GM12878 (cell line): ENCODE measurements at regions not wholly inside any gene's neighbourhood (a gene's known extent, or its start where the extent isn't known, plus 50 kb on each side); places are given as distances from the start of the nearest gene placed in this dataset.

ENCODE experiments used
- ATAC-seq: fragments of 200-7000 bp; cut with Tn5 transposase; 3 replicates; pipeline ENCODE4 v1.9.1; 2020; ENCODE audit warnings: mild to moderate bottlenecking, moderate library complexity
- BruUV-seq: library from RNA; stranded (reverse); fragments of 400-500 nt; replicated peaks from 2 replicates; lab custom pipeline; 2021; lab: Mats Ljungman, UMichigan
- CTCF ChIA-PET: fragments of 300-600 bp; sonication (Branson Sonifier 250); formaldehyde crosslinking; extraction: SDS; loops from one replicate; lab custom pipeline; 2021; ENCODE audit warnings: inconsistent platforms; lab: Yijun Ruan, JAX
- POLR2A ChIA-PET: fragments of 350-600 bp; formaldehyde crosslinking; extraction: SDS; loops from one replicate; lab custom pipeline; 2021; ENCODE audit warnings: inconsistent platforms; lab: Charles Lee
- RAD21 ChIA-PET: fragments of 300-600 bp; sonication (Branson Sonifier 250); formaldehyde crosslinking; loops from one replicate; lab custom pipeline; 2023; ENCODE audit warnings: antibody characterized with exemption; ENCODE audit not compliant: unreplicated experiment; lab: Charles Lee
- SMC1A ChIA-PET: fragments of 300-600 bp; sonication (Branson Sonifier 250); formaldehyde crosslinking; loops from one replicate; lab custom pipeline; 2023; ENCODE audit not compliant: unreplicated experiment, uncharacterized antibody; lab: Charles Lee
- DNase-seq: peaks from one replicate; pipeline ENCODE4 v3.0.0-alpha.2; 2011; ENCODE audit warnings: low read depth, low spot score
- FAIRE-seq: peaks from 3 replicates; lab custom pipeline; 2011; peaks lifted over from hg19 to GRCh38; lab: Jason Lieb, UNC
- H2AFZ ChIP-seq: 2 replicates; pipeline ENCODE4 v1.6.0; 2011; ENCODE audit warnings: low read depth, low read length, control low read depth; ENCODE audit not compliant: control insufficient read depth
- H3K27ac ChIP-seq: 2 replicates; pipeline ENCODE4 v1.5.1; 2011; ENCODE audit warnings: control low read depth; ENCODE audit not compliant: control insufficient read depth, insufficient read depth
- H3K27me3 ChIP-seq, 2 experiments: replicated peaks in 1 of 2; 2 replicates each; pipeline versions ENCODE4 v1.6.0 to v1.6.1; 2011; ENCODE audit warnings: low read length in 1 of 2; ENCODE audit not compliant: control insufficient read depth in 2 of 2, insufficient read depth in 2 of 2
- H3K36me3 ChIP-seq, 2 experiments: 2 replicates each; pipeline ENCODE4 v1.5.1; 2011; ENCODE audit warnings: low read length in 1 of 2; ENCODE audit not compliant: control insufficient read depth in 2 of 2, insufficient read depth in 2 of 2
- H3K4me1 ChIP-seq: 2 replicates; pipeline ENCODE4 v1.6.1; 2011; ENCODE audit warnings: mild to moderate bottlenecking, low read length, moderate library complexity, mixed read lengths; ENCODE audit not compliant: control insufficient read depth, insufficient read depth
- H3K4me2 ChIP-seq: 2 replicates; pipeline ENCODE4 v1.6.0; 2011; ENCODE audit warnings: control low read depth; ENCODE audit not compliant: control insufficient read depth, insufficient read depth
- H3K4me3 ChIP-seq: fragments of 200-600 bp; sonication (generic); 2 replicates; pipeline ENCODE4 v1.5.1; 2016
- H3K79me2 ChIP-seq: 2 replicates; pipeline ENCODE4 v1.6.0; 2011; ENCODE audit warnings: low read length; ENCODE audit not compliant: control insufficient read depth, insufficient read depth
- H3K9ac ChIP-seq: 2 replicates; pipeline ENCODE4 v1.8.0; 2011; ENCODE audit warnings: low read length, control low read depth, mixed read lengths; ENCODE audit not compliant: control insufficient read depth, insufficient read depth
- H3K9me3 ChIP-seq: replicated peaks from 3 replicates; pipeline ENCODE4 v1.5.1; 2011; ENCODE audit warnings: mild to moderate bottlenecking, low read length; ENCODE audit not compliant: control insufficient read depth, insufficient read depth
- H4K20me1 ChIP-seq: 2 replicates; pipeline ENCODE4 v1.6.0; 2011; ENCODE audit not compliant: control insufficient read depth, insufficient read depth
- E2F4 ChIP-seq: IDR thresholded peaks from 2 replicates; pipeline ENCODE4 v1.6.1; 2012; ENCODE audit warnings: low read depth, low read length, improper control_type of control experiment
- EP300 ChIP-seq, 2 experiments: fragments of 150-350 bp in 1 of 2; IDR thresholded peaks; 2 replicates each; pipeline ENCODE4 v1.6.1; 2011 to 2012; ENCODE audit warnings: low read depth in 2 of 2, low read length in 2 of 2, borderline replicate concordance in 1 of 2, improper control_type of control experiment in 1 of 2, inconsistent platforms in 1 of 2; ENCODE audit not compliant: control insufficient read depth in 1 of 2
- JUND ChIP-seq: IDR thresholded peaks from 2 replicates; pipeline ENCODE4 v1.6.1; 2012; ENCODE audit warnings: low read depth, mild to moderate bottlenecking, low read length, improper control_type of control experiment, moderate library complexity
- MAX ChIP-seq: IDR thresholded peaks from 2 replicates; pipeline ENCODE4 v1.6.1; 2012; ENCODE audit warnings: low read depth, low read length, improper control_type of control experiment
- MXI1 ChIP-seq: fragments of 150-350 bp; IDR thresholded peaks from 2 replicates; pipeline ENCODE4 v1.6.1; 2011; ENCODE audit warnings: low read depth, mild to moderate bottlenecking, inconsistent platforms, low read length, improper control_type of control experiment
- PML ChIP-seq: IDR thresholded peaks from 2 replicates; pipeline ENCODE4 v1.6.1; 2012; ENCODE audit warnings: low read length, inconsistent platforms
- POLR2A ChIP-seq: IDR thresholded peaks from 2 replicates; pipeline ENCODE4 v1.6.1; 2011; ENCODE audit warnings: low read depth, mild to moderate bottlenecking, low read length
- RUNX3 ChIP-seq: IDR thresholded peaks from 2 replicates; pipeline ENCODE4 v1.6.1; 2012; ENCODE audit warnings: low read length, inconsistent platforms
- SMC3 ChIP-seq: IDR thresholded peaks from 2 replicates; pipeline ENCODE4 v1.6.1; 2011; ENCODE audit warnings: low read length, improper control_type of control experiment, borderline replicate concordance
- WRNIP1 ChIP-seq: IDR thresholded peaks from 2 replicates; pipeline ENCODE4 v1.6.1; 2011; ENCODE audit warnings: low read depth, low read length, improper control_type of control experiment, borderline replicate concordance
- YY1 ChIP-seq: IDR thresholded peaks from 2 replicates; pipeline ENCODE4 v1.6.1; 2011; ENCODE audit warnings: low read depth, mild to moderate bottlenecking, low read length
- ZNF274 ChIP-seq: IDR thresholded peaks from one replicate; pipeline ENCODE4 v1.8.0; 2011; ENCODE audit not compliant: insufficient read length, insufficient read depth
- WGBS: methylation state at CpG from one replicate; pipeline ENCODE4 v1.1.6; 2016; ENCODE audit warnings: low lambda C conversion rate; ENCODE audit not compliant: insufficient replicate concordance, insufficient coverage; ENCODE audit errors: missing lambda C conversion rate; 5-methylcytosine and 5-hydroxymethylcytosine counted together
- in situ Hi-C: fragments of 300-500 bp; cut with MboI; formaldehyde crosslinking; loops from 9 replicates; pipeline ENCODE4 v1.14.3; 2018; ENCODE audit warnings: mixed read lengths
- intact Hi-C: fragments of 100-400 bp; cut with micrococcal nuclease; formaldehyde crosslinking; loops from one replicate; pipeline ENCODE4 v1.14.2; 2022; ENCODE audit not compliant: unreplicated experiment
- TF ChIP-seq, protein P1 (sequence below): fragments of 450-650 bp; formaldehyde crosslinking; IDR thresholded peaks from 2 replicates; pipeline ENCODE4 v1.5.0; 2022; ENCODE audit warnings: mild to moderate bottlenecking, missing genetic modification characterization
- TF ChIP-seq, protein P2 (sequence below): fragments of 450-650 bp; IDR thresholded peaks from 2 replicates; pipeline ENCODE4 v1.6.1; 2016; ENCODE audit warnings: mild to moderate bottlenecking
- TF ChIP-seq, protein P3 (sequence below): fragments of 150-350 bp; IDR thresholded peaks from 2 replicates; pipeline ENCODE4 v1.6.1; 2014; ENCODE audit warnings: mild to moderate bottlenecking, low read depth, low read length

DNA sequence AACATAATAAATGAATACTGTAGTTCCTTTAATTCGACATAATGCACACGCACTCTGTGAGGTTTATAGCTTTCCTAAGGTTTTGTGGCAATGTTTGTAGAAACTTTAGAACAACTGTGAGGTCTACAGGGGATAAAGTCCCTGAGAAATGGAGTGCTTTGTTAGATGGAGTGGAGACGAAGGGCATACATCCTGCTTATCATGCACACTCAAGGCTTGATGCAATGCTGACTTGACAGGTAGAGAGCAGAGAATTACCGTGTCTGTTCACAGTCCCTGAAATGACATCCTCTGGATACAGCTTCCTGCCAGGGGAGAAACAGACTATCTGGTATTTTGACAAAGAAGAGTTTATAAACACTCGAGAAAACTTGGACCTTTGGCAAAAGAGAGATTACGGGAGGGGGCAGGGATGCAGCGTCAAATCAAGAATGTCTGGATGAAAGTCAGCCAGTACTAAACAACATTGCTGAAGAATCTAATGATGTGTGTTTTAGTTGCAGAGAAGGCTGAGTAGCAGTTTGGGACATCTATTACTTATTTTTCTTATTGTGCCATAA lies 766.9 kb upstream of the ZEB2 start:
- Histone ChIP-seq H3K4me3 (no peak overlapping the region), H4K20me1 (no peaks in the 10 kb centered on the region), H3K4me1 (no peaks in the 10 kb centered on the region), H3K27ac (no peak overlapping the region), H3K79me2 (no peaks in the 10 kb centered on the region), H3K9me3 (no peaks in the 10 kb centered on the region), H2AFZ (no peak overlapping the region), H3K9ac (no peak overlapping the region), H3K27me3 (no peaks in the 10 kb centered on the region; a peak in 1 of 4 replicates), H3K36me3 (no peaks in the 10 kb centered on the region), H3K4me2 (no peak overlapping the region)
- DNase-seq = no peak
- ChIA-PET RAD21 (no interaction called here), SMC1A (no interaction called here), CTCF (no interaction called here), POLR2A (no interaction called here)
- FAIRE-seq = no peak
- no peak for ATAC-seq
- TF ChIP-seq, protein P1, sequence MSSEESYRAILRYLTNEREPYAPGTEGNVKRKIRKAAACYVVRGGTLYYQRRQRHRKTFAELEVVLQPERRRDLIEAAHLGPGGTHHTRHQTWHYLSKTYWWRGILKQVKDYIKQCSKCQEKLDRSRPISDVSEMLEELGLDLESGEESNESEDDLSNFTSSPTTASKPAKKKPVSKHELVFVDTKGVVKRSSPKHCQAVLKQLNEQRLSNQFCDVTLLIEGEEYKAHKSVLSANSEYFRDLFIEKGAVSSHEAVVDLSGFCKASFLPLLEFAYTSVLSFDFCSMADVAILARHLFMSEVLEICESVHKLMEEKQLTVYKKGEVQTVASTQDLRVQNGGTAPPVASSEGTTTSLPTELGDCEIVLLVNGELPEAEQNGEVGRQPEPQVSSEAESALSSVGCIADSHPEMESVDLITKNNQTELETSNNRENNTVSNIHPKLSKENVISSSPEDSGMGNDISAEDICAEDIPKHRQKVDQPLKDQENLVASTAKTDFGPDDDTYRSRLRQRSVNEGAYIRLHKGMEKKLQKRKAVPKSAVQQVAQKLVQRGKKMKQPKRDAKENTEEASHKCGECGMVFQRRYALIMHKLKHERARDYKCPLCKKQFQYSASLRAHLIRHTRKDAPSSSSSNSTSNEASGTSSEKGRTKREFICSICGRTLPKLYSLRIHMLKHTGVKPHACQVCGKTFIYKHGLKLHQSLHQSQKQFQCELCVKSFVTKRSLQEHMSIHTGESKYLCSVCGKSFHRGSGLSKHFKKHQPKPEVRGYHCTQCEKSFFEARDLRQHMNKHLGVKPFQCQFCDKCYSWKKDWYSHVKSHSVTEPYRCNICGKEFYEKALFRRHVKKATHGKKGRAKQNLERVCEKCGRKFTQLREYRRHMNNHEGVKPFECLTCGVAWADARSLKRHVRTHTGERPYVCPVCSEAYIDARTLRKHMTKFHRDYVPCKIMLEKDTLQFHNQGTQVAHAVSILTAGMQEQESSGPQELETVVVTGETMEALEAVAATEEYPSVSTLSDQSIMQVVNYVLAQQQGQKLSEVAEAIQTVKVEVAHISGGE (CRISPR knock-in tag) = no peak
- no peak for TF ChIP-seq ZNF274
- TF ChIP-seq MXI1 = no peak
- TF ChIP-seq YY1 = no peak
- no peak for TF ChIP-seq SMC3
- TF ChIP-seq E2F4 = no peak
- TF ChIP-seq EP300 (IDR thresholded peaks at IDR 0.05; ENCODE audit: borderline replicate concordance in 1 of 2, control insufficient read depth in 1 of 2, low read depth in 2 of 2, low read length in 2 of 2) = no peak
- no peak for TF ChIP-seq POLR2A
- TF ChIP-seq JUND = no peak
- no peak for TF ChIP-seq PML
- TF ChIP-seq WRNIP1 = no peak
- TF ChIP-seq, protein P2, sequence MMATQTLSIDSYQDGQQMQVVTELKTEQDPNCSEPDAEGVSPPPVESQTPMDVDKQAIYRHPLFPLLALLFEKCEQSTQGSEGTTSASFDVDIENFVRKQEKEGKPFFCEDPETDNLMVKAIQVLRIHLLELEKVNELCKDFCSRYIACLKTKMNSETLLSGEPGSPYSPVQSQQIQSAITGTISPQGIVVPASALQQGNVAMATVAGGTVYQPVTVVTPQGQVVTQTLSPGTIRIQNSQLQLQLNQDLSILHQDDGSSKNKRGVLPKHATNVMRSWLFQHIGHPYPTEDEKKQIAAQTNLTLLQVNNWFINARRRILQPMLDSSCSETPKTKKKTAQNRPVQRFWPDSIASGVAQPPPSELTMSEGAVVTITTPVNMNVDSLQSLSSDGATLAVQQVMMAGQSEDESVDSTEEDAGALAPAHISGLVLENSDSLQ = no peak
- TF ChIP-seq, protein P3, sequence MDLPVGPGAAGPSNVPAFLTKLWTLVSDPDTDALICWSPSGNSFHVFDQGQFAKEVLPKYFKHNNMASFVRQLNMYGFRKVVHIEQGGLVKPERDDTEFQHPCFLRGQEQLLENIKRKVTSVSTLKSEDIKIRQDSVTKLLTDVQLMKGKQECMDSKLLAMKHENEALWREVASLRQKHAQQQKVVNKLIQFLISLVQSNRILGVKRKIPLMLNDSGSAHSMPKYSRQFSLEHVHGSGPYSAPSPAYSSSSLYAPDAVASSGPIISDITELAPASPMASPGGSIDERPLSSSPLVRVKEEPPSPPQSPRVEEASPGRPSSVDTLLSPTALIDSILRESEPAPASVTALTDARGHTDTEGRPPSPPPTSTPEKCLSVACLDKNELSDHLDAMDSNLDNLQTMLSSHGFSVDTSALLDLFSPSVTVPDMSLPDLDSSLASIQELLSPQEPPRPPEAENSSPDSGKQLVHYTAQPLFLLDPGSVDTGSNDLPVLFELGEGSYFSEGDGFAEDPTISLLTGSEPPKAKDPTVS = no peak
- no peak for TF ChIP-seq MAX
- no peak for TF ChIP-seq RUNX3
- WGBS = 56% methylated on average over 7 of the region's 7 CpGs
- intact Hi-C loops = no loop called here
- no TSS peak for BruUV-seq
- in situ Hi-C loops = no loop called here
